ENCODE measurements at regions not wholly inside any gene's neighbourhood (a gene's known extent, or its start where the extent isn't known, plus 50 kb on each side); places are given as distances from the start of the nearest gene placed in this dataset.

GRCh38 chr7:81822811-81823210, 53.0 kb upstream of the HGF start:
- TF ChIP-seq CTCF (IDR thresholded peaks at IDR 0.05 in 2 of 3, conservative IDR thresholded peaks at IDR 0.05 in 1 of 3; ENCODE audit: control insufficient read depth in 2 of 3, extremely low read depth in 1 of 3, insufficient read depth in 1 of 3, low read depth in 3 of 3, low read length in 3 of 3) (no peak), FOXM1 (IDR thresholded peaks at IDR 0.05; ENCODE audit: low read depth, low read length) (no peak), ZSCAN29 (IDR thresholded peaks at IDR 0.05) (no peak)

Data from GM12878 (cell line).